ENCODE measurements at regions not wholly inside any gene's neighbourhood (a gene's known extent, or its start where the extent isn't known, plus 50 kb on each side); places are given as distances from the start of the nearest gene placed in this dataset.

DNA sequence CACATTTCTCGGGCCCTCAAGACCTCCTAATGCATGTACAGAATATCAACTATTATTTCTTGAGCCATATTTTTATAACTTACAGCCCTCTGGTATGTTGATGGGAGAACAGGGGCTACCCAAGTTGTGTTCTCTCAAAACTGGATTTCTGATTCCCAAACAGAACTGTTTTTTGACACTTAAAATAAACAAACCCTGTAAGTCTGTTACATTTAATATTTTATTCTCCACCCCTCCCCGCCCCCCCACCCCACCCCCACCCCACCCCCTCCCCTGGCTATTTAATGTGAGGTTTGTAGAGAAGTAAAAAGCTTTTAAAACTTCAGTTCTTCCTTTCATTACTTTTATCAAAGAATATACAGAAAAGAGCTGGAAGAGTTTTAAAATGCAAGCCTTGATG lies 77.9 kb downstream of the FOXB2 start:
- H3F3A ChIP-seq (ENCODE audit: insufficient read depth), result no peaks in the 10 kb centered on the region
- no peak overlapping the region for H3K4me3 ChIP-seq
- H3K4me1 ChIP-seq (ENCODE audit: insufficient read depth), result no peaks in the 10 kb centered on the region
- no peaks in the 10 kb centered on the region for H3K9me3 ChIP-seq (ENCODE audit: low read depth)
- no peak overlapping the region for H3K27ac ChIP-seq
- H4K20me1 ChIP-seq (ENCODE audit: insufficient read depth), result no peaks in the 10 kb centered on the region
- no peaks in the 10 kb centered on the region for H3K79me2 ChIP-seq (ENCODE audit: insufficient read depth)
- no peak for DNase-seq
- no peak overlapping the region for H3K9ac ChIP-seq
- no peaks in the 10 kb centered on the region for H3K36me3 ChIP-seq (ENCODE audit: low read depth)
- peaks cover 16% of the 10 kb centered on the region for H3K27me3 ChIP-seq (replicated peaks; ENCODE audit: insufficient read depth)
- H3K9me2 ChIP-seq (ENCODE audit: insufficient read depth), result no peaks in the 10 kb centered on the region
- H2AFZ ChIP-seq, result no peak overlapping the region
- in situ Hi-C loops (cut with MboI), result no loop called here
- TF ChIP-seq EZH2 (IDR thresholded peaks at IDR 0.05; ENCODE audit: insufficient read depth, poor library complexity, severe bottlenecking), result no peak
- no peak for TF ChIP-seq EZH2phosphoT487 (IDR thresholded peaks at IDR 0.05; ENCODE audit: insufficient read depth, low read depth)
- no peak overlapping the region for H3K4me2 ChIP-seq (ENCODE audit: unreplicated experiment)
- WGBS, 2 experiments (ENCODE audit: low coverage in 1 of 2, low lambda C conversion rate in 2 of 2, missing lambda C conversion rate in 2 of 2), result 4 to 9% methylated on average over 2 of the region's 2 CpGs

- Histone ChIP-seq H3K36me3 (ENCODE audit: low read depth) (no peaks in the 10 kb centered on the region), H3K27ac (no peak overlapping the region), H3K4me2 (ENCODE audit: unreplicated experiment) (no peak overlapping the region), H3K4me3 (no peak overlapping the region), H4K20me1 (ENCODE audit: insufficient read depth) (no peaks in the 10 kb centered on the region), H2AFZ (no peak overlapping the region), H3K9ac (no peak overlapping the region), H3K79me2 (ENCODE audit: insufficient read depth) (no peaks in the 10 kb centered on the region), H3K9me2 (ENCODE audit: insufficient read depth) (no peaks in the 10 kb centered on the region), H3K9me3 (ENCODE audit: low read depth) (no peaks in the 10 kb centered on the region), H3F3A (ENCODE audit: insufficient read depth) (no peaks in the 10 kb centered on the region), H3K27me3 (replicated peaks; ENCODE audit: insufficient read depth) (peaks cover 20% of the 10 kb centered on the region), H3K4me1 (ENCODE audit: insufficient read depth) (no peaks in the 10 kb centered on the region)
- no peak for DNase-seq
- TF ChIP-seq EZH2phosphoT487 (IDR thresholded peaks at IDR 0.05; ENCODE audit: insufficient read depth, low read depth), result no peak
- TF ChIP-seq EZH2 (IDR thresholded peaks at IDR 0.05; ENCODE audit: insufficient read depth, poor library complexity, severe bottlenecking), result no peak
- in situ Hi-C loops (cut with MboI), result no loop called here
- 21 to 28% methylated on average over 3 of the region's 3 CpGs for WGBS, 2 experiments (ENCODE audit: low coverage in 1 of 2, low lambda C conversion rate in 2 of 2, missing lambda C conversion rate in 2 of 2)
These were observed 77.9 kb upstream of the VPS13A start for GRCh38 chr9:77099388-77099787.

GRCh38 chr9:77111408-77111807 lies 65.9 kb upstream of the VPS13A start:
- no peaks in the 10 kb centered on the region for H3F3A ChIP-seq (ENCODE audit: insufficient read depth)
- no peak overlapping the region for H3K4me2 ChIP-seq (ENCODE audit: unreplicated experiment)
- no peak overlapping the region for H3K9ac ChIP-seq
- TF ChIP-seq EZH2phosphoT487 (IDR thresholded peaks at IDR 0.05; ENCODE audit: insufficient read depth, low read depth), result no peak
- no peak for TF ChIP-seq EZH2 (IDR thresholded peaks at IDR 0.05; ENCODE audit: insufficient read depth, poor library complexity, severe bottlenecking)
- no peak for DNase-seq
- in situ Hi-C loops (cut with MboI), result no loop called here
- no peaks in the 10 kb centered on the region for H3K36me3 ChIP-seq (ENCODE audit: low read depth)
- H3K4me1 ChIP-seq (ENCODE audit: insufficient read depth), result no peaks in the 10 kb centered on the region
- WGBS, 2 experiments (ENCODE audit: low coverage in 1 of 2, low lambda C conversion rate in 2 of 2, missing lambda C conversion rate in 2 of 2), result 44 to 55% methylated on average over 2 of the region's 2 CpGs
- no peak overlapping the region for H3K4me3 ChIP-seq
- no peaks in the 10 kb centered on the region for H3K9me3 ChIP-seq (ENCODE audit: low read depth)
- no peaks in the 10 kb centered on the region for H4K20me1 ChIP-seq (ENCODE audit: insufficient read depth)
- no peak overlapping the region for H3K27ac ChIP-seq
- H3K27me3 ChIP-seq (replicated peaks; ENCODE audit: insufficient read depth), result 0 out of 2 replicates have a peak, but pooled peaks cover 4% of the 10 kb centered on the region
- no peak overlapping the region for H2AFZ ChIP-seq
- H3K9me2 ChIP-seq (ENCODE audit: insufficient read depth), result no peaks in the 10 kb centered on the region
- no peaks in the 10 kb centered on the region for H3K79me2 ChIP-seq (ENCODE audit: insufficient read depth)

GRCh38 chr9:77125665-77126064 lies 51.7 kb upstream of the VPS13A start:
- no peaks in the 10 kb centered on the region for H3K9me2 ChIP-seq (ENCODE audit: insufficient read depth)
- H3K9ac ChIP-seq, result no peak overlapping the region
- no peak overlapping the region for H3K4me3 ChIP-seq
- H3K4me1 ChIP-seq (ENCODE audit: insufficient read depth), result no peaks in the 10 kb centered on the region
- no peaks in the 10 kb centered on the region for H3K79me2 ChIP-seq (ENCODE audit: insufficient read depth)
- H4K20me1 ChIP-seq (ENCODE audit: insufficient read depth), result no peaks in the 10 kb centered on the region
- in situ Hi-C loops (cut with MboI), result no loop called here
- no peak for TF ChIP-seq EZH2 (IDR thresholded peaks at IDR 0.05; ENCODE audit: insufficient read depth, poor library complexity, severe bottlenecking)
- no peak for TF ChIP-seq EZH2phosphoT487 (IDR thresholded peaks at IDR 0.05; ENCODE audit: insufficient read depth, low read depth)
- H3K9me3 ChIP-seq (ENCODE audit: low read depth), result no peaks in the 10 kb centered on the region
- no peak overlapping the region for H3K27ac ChIP-seq
- no peaks in the 10 kb centered on the region for H3K27me3 ChIP-seq (replicated peaks; ENCODE audit: insufficient read depth)
- H3K4me2 ChIP-seq (ENCODE audit: unreplicated experiment), result no peak overlapping the region
- no peaks in the 10 kb centered on the region for H3K36me3 ChIP-seq (ENCODE audit: low read depth)
- no peaks in the 10 kb centered on the region for H3F3A ChIP-seq (ENCODE audit: insufficient read depth)
- DNase-seq, result no peak
- H2AFZ ChIP-seq, result no peak overlapping the region

DNA sequence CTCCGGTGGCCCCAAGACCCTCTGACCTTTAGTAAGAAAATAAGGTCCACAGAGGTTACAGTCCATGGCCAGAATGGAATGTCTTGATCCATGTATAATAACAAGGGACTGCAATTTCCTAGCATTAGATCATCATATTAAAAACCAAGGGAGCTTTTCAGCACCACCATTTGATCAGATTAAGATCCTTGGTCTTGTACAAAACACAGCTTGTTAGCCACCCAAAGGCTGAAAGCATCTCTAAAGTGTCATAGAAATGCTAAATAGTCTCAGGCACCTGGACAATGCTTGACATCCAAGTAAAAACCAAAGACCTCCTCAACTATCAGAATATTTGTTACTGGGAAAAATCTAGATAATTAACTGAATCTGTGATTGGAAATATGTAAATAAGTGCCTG lies 50.3 kb upstream of the VPS13A start:
- no peak for DNase-seq
- WGBS, 2 experiments (ENCODE audit: low coverage in 1 of 2, low lambda C conversion rate in 2 of 2, missing lambda C conversion rate in 2 of 2), result 61 to 65% methylated on average over 1 of the region's 1 CpG
- H3K4me3 ChIP-seq, result no peak overlapping the region
- H2AFZ ChIP-seq, result no peak overlapping the region
- TF ChIP-seq EZH2phosphoT487 (IDR thresholded peaks at IDR 0.05; ENCODE audit: insufficient read depth, low read depth) (no peak), EZH2 (IDR thresholded peaks at IDR 0.05; ENCODE audit: insufficient read depth, poor library complexity, severe bottlenecking) (no peak)
- no peaks in the 10 kb centered on the region for H3K9me3 ChIP-seq (ENCODE audit: low read depth)
- H4K20me1 ChIP-seq (ENCODE audit: insufficient read depth), result no peaks in the 10 kb centered on the region
- no peak overlapping the region for H3K27ac ChIP-seq
- in situ Hi-C loops (cut with MboI), result no loop called here
- no peaks in the 10 kb centered on the region for H3F3A ChIP-seq (ENCODE audit: insufficient read depth)
- H3K4me2 ChIP-seq (ENCODE audit: unreplicated experiment), result no peak overlapping the region
- 0 out of 2 replicates have a peak, but pooled peaks cover 6% of the 10 kb centered on the region for H3K27me3 ChIP-seq (replicated peaks; ENCODE audit: insufficient read depth)
- no peaks in the 10 kb centered on the region for H3K4me1 ChIP-seq (ENCODE audit: insufficient read depth)
- no peaks in the 10 kb centered on the region for H3K36me3 ChIP-seq (ENCODE audit: low read depth)
- H3K9me2 ChIP-seq (ENCODE audit: insufficient read depth), result no peaks in the 10 kb centered on the region
- H3K79me2 ChIP-seq (ENCODE audit: insufficient read depth), result no peaks in the 10 kb centered on the region
- no peak overlapping the region for H3K9ac ChIP-seq

Data from GM23248 (cell line).